Mesendoderm (in vitro differentiated cells): ENCODE measurements at regions not wholly inside any gene's neighbourhood (a gene's known extent, or its start where the extent isn't known, plus 50 kb on each side); places are given as distances from the start of the nearest gene placed in this dataset.

ENCODE experiments used
- DNase-seq: peaks from one replicate; pipeline ENCODE4 v3.0.0; 2013
- H2AK5ac ChIP-seq: 2 replicates; pipeline ENCODE4 v1.6.1; 2013; ENCODE audit warnings: low read length, inconsistent platforms
- H2BK120ac ChIP-seq: 2 replicates; pipeline ENCODE4 v1.6.1; 2013; ENCODE audit warnings: low read depth, mild to moderate bottlenecking, low read length, moderate library complexity, mixed read lengths
- H2BK15ac ChIP-seq: replicated peaks from 2 replicates; pipeline ENCODE4 v1.6.1; 2013; ENCODE audit warnings: low read depth, mild to moderate bottlenecking, moderate library complexity
- H2BK5ac ChIP-seq: 2 replicates; pipeline ENCODE4 v1.6.1; 2013; ENCODE audit warnings: low read length, inconsistent platforms
- H3K18ac ChIP-seq: 2 replicates; pipeline ENCODE4 v1.6.1; 2013; ENCODE audit warnings: mild to moderate bottlenecking, low read length, mixed read lengths
- H3K23ac ChIP-seq: one replicate; pipeline ENCODE4 v1.6.1; 2013; ENCODE audit warnings: low read length
- H3K27ac ChIP-seq: 2 replicates; pipeline ENCODE4 v1.5.1; 2013; ENCODE audit warnings: low read depth, mild to moderate bottlenecking, inconsistent platforms, low read length, moderate library complexity
- H3K27me3 ChIP-seq: 2 replicates; pipeline ENCODE4 v1.6.1; 2013; ENCODE audit warnings: low read length, control low read depth, mild to moderate bottlenecking, inconsistent platforms; ENCODE audit not compliant: insufficient read depth, poor library complexity
- H3K36me3 ChIP-seq: 2 replicates; pipeline ENCODE4 v1.6.1; 2013; ENCODE audit warnings: low read length, inconsistent platforms; ENCODE audit not compliant: control insufficient read depth, insufficient read depth
- H3K4ac ChIP-seq: one replicate; pipeline ENCODE4 v1.6.1; 2013; ENCODE audit warnings: low read depth, mild to moderate bottlenecking, low read length, moderate library complexity
- H3K4me1 ChIP-seq: 2 replicates; pipeline ENCODE4 v1.6.1; 2013; ENCODE audit warnings: low read depth, low read length, inconsistent platforms; ENCODE audit not compliant: control insufficient read depth
- H3K4me2 ChIP-seq: 2 replicates; pipeline ENCODE4 v1.6.1; 2013; ENCODE audit warnings: low read length
- H3K4me3 ChIP-seq: 2 replicates; pipeline ENCODE4 v1.5.1; 2013; ENCODE audit warnings: mild to moderate bottlenecking, low read length
- H3K56ac ChIP-seq: one replicate; pipeline ENCODE4 v1.6.1; 2013; ENCODE audit warnings: low read length
- H3K79me1 ChIP-seq: 2 replicates; pipeline ENCODE4 v1.6.1; 2013; ENCODE audit warnings: low read length, inconsistent platforms
- H3K79me2 ChIP-seq: 2 replicates; pipeline ENCODE4 v1.6.1; 2013; ENCODE audit warnings: mild to moderate bottlenecking, low read length; ENCODE audit not compliant: control insufficient read depth, insufficient read depth
- H3K9ac ChIP-seq: 2 replicates; pipeline ENCODE4 v1.6.1; 2013; ENCODE audit warnings: low read length, inconsistent platforms
- H4K5ac ChIP-seq: one replicate; pipeline ENCODE4 v1.6.1; 2013; ENCODE audit warnings: low read length
- H4K8ac ChIP-seq: one replicate; pipeline ENCODE4 v1.6.1; 2013; ENCODE audit warnings: low read depth, mild to moderate bottlenecking, control low read depth, low read length, moderate library complexity
- WGBS: extraction: QIAGEN DNeasy Blood & Tissue Kit; methylation state at CpG from one replicate; pipeline ENCODE4 v1.1.7; 2013; ENCODE audit warnings: low lambda C conversion rate, missing lambda C conversion rate; ENCODE audit not compliant: insufficient coverage; ENCODE audit errors: extremely low coverage; 5-methylcytosine and 5-hydroxymethylcytosine counted together

DNA sequence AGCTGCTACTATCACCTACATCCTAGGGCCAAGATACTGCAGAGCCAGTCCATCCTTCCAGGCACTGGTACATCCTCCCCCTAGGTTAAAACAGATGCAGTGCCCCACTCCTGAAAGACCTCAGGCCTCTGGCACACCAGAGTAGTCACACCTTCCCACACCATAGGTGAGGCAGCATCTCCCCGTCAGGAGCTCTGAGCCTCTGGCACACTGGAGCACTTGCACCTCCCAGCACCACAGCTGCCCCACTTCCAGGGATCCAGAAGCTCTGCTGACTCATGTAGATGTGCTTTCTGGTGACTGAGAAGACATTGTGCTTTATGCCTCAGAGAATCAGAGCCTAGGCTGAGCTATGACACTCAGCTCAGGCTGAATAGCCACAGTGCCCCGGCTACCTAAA lies 138.4 kb upstream of the COL3A1 start:
- Histone ChIP-seq H2AK5ac (no peak overlapping the region), H3K79me1 (no peaks in the 10 kb centered on the region), H3K79me2 (no peaks in the 10 kb centered on the region), H3K4ac (no peak overlapping the region), H3K9ac (no peak overlapping the region), H4K5ac (no peak overlapping the region), H2BK120ac (no peak overlapping the region), H3K18ac (no peak overlapping the region), H3K4me3 (no peak overlapping the region), H3K56ac (no peak overlapping the region), H3K23ac (no peak overlapping the region), H3K27ac (no peak overlapping the region), H3K36me3 (no peaks in the 10 kb centered on the region), H2BK15ac (no peak overlapping the region), H4K8ac (no peak overlapping the region), H3K27me3 (no peaks in the 10 kb centered on the region), H3K4me1 (no peaks in the 10 kb centered on the region), H2BK5ac (no peak overlapping the region), H3K4me2 (no peak overlapping the region)
- no peak for DNase-seq
- no CpG with 5 or more reads among the region's 2 CpGs for WGBS

GRCh38 chr2:188845692-188846091 lies 128.5 kb upstream of the COL3A1 start:
- Histone ChIP-seq H4K8ac (no peak overlapping the region), H3K4me1 (no peaks in the 10 kb centered on the region), H2AK5ac (no peak overlapping the region), H2BK120ac (no peak overlapping the region), H3K79me2 (no peaks in the 10 kb centered on the region), H3K9ac (no peak overlapping the region), H3K36me3 (no peaks in the 10 kb centered on the region), H3K79me1 (no peaks in the 10 kb centered on the region), H3K23ac (no peak overlapping the region), H3K27ac (no peak overlapping the region), H2BK5ac (no peak overlapping the region), H3K18ac (no peak overlapping the region), H3K56ac (no peak overlapping the region), H3K4ac (no peak overlapping the region), H4K5ac (no peak overlapping the region), H2BK15ac (no peak overlapping the region), H3K4me2 (no peak overlapping the region), H3K4me3 (no peak overlapping the region), H3K27me3 (no peaks in the 10 kb centered on the region)
- DNase-seq = no peak

- DNase-seq = no peak
These were observed 125.2 kb upstream of the COL3A1 start for GRCh38 chr2:188848887-188849435.

DNA sequence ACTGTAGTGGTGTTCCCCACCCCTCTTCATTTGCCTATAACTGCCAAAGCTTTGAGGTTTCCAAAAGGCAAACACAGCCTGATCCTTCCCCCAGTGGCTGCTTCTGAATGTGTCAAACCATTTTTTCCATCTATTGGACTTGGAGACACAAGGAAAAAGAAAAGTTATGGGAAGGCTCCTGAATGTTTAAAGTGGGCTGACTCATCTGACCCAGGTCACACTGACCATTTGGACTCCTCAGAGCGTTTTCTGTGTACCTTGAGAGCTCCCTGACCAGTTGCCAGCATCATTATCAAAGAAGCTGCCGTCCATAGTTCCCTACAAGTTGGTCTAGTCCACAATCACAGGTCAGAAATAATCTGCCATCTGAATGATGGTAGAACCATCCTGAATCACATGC lies 123.4 kb upstream of the COL3A1 start:
- Histone ChIP-seq H3K9ac (no peak overlapping the region), H3K79me2 (no peaks in the 10 kb centered on the region), H4K5ac (no peak overlapping the region), H2BK15ac (no peak overlapping the region), H2BK5ac (no peak overlapping the region), H3K4me3 (no peak overlapping the region), H3K4me1 (no peaks in the 10 kb centered on the region), H3K27ac (no peak overlapping the region), H2AK5ac (no peak overlapping the region), H3K4ac (no peak overlapping the region), H3K23ac (no peak overlapping the region), H3K18ac (no peak overlapping the region), H4K8ac (no peak overlapping the region), H2BK120ac (no peak overlapping the region), H3K36me3 (no peaks in the 10 kb centered on the region), H3K79me1 (no peaks in the 10 kb centered on the region), H3K56ac (no peak overlapping the region), H3K27me3 (peaks cover 3% of the 10 kb centered on the region), H3K4me2 (no peak overlapping the region)
- no peak for DNase-seq
- WGBS = no CpG with 5 or more reads among the region's 2 CpGs

More at GRCh38 chr2:188848887-188849435, 125.2 kb upstream of the COL3A1 start:
- no peak overlapping the region for H3K23ac ChIP-seq
- no peak overlapping the region for H2AK5ac ChIP-seq
- no peak overlapping the region for H3K4ac ChIP-seq
- no peaks in the 10 kb centered on the region for H3K79me2 ChIP-seq
- H4K5ac ChIP-seq = no peak overlapping the region
- no peak overlapping the region for H3K27ac ChIP-seq
- no peak overlapping the region for H3K4me2 ChIP-seq
- WGBS = no CpG with 5 or more reads among the region's 1 CpG
- H3K9ac ChIP-seq = no peak overlapping the region
- no peak overlapping the region for H2BK15ac ChIP-seq
- H4K8ac ChIP-seq = no peak overlapping the region
- H2BK120ac ChIP-seq = no peak overlapping the region
- H3K18ac ChIP-seq = no peak overlapping the region
- no peak overlapping the region for H3K4me3 ChIP-seq
- no peaks in the 10 kb centered on the region for H3K4me1 ChIP-seq
- H2BK5ac ChIP-seq = no peak overlapping the region
- H3K56ac ChIP-seq = no peak overlapping the region
- H3K79me1 ChIP-seq = no peaks in the 10 kb centered on the region
- no peaks in the 10 kb centered on the region for H3K36me3 ChIP-seq
- H3K27me3 ChIP-seq = peaks cover 3% of the 10 kb centered on the region

- no peaks in the 10 kb centered on the region for H3K36me3 ChIP-seq
- no CpG with 5 or more reads among the region's 1 CpG for WGBS
- no peak overlapping the region for H3K4ac ChIP-seq
These were observed 122.9 kb upstream of the COL3A1 start for GRCh38 chr2:188851311-188851710.

GRCh38 chr2:188851826-188852225 lies 122.3 kb upstream of the COL3A1 start:
- WGBS = no CpG with 5 or more reads among the region's 3 CpGs
- H3K27me3 ChIP-seq = peaks cover 3% of the 10 kb centered on the region

More at GRCh38 chr2:188851311-188851710, 122.9 kb upstream of the COL3A1 start:
- H3K9ac ChIP-seq = no peak overlapping the region
- DNase-seq = no peak
- H2AK5ac ChIP-seq = no peak overlapping the region
- no peak overlapping the region for H3K56ac ChIP-seq
- H4K5ac ChIP-seq = no peak overlapping the region
- H3K27me3 ChIP-seq = peaks cover 3% of the 10 kb centered on the region
- H3K79me1 ChIP-seq = no peaks in the 10 kb centered on the region
- H3K27ac ChIP-seq = no peak overlapping the region
- H3K18ac ChIP-seq = no peak overlapping the region
- no peak overlapping the region for H2BK5ac ChIP-seq
- H3K79me2 ChIP-seq = no peaks in the 10 kb centered on the region
- H4K8ac ChIP-seq = no peak overlapping the region
- no peak overlapping the region for H3K23ac ChIP-seq
- H3K4me1 ChIP-seq = no peaks in the 10 kb centered on the region
- no peak overlapping the region for H2BK15ac ChIP-seq
- no peak overlapping the region for H3K4me2 ChIP-seq
- H3K4me3 ChIP-seq = no peak overlapping the region
- H2BK120ac ChIP-seq = no peak overlapping the region

More at GRCh38 chr2:188851826-188852225, 122.3 kb upstream of the COL3A1 start:
- Histone ChIP-seq H3K18ac (no peak overlapping the region), H3K4me1 (no peaks in the 10 kb centered on the region), H3K4me3 (no peak overlapping the region), H3K4ac (no peak overlapping the region), H3K9ac (no peak overlapping the region), H4K5ac (no peak overlapping the region), H2BK120ac (no peak overlapping the region), H3K4me2 (no peak overlapping the region), H2BK15ac (no peak overlapping the region), H3K27ac (no peak overlapping the region), H3K36me3 (no peaks in the 10 kb centered on the region), H3K23ac (no peak overlapping the region), H3K56ac (no peak overlapping the region), H4K8ac (no peak overlapping the region), H2BK5ac (no peak overlapping the region), H3K79me2 (no peaks in the 10 kb centered on the region), H2AK5ac (no peak overlapping the region), H3K79me1 (no peaks in the 10 kb centered on the region)
- DNase-seq = no peak
